ENCODE measurements at regions not wholly inside any gene's neighbourhood (a gene's known extent, or its start where the extent isn't known, plus 50 kb on each side); places are given as distances from the start of the nearest gene placed in this dataset.

DNA sequence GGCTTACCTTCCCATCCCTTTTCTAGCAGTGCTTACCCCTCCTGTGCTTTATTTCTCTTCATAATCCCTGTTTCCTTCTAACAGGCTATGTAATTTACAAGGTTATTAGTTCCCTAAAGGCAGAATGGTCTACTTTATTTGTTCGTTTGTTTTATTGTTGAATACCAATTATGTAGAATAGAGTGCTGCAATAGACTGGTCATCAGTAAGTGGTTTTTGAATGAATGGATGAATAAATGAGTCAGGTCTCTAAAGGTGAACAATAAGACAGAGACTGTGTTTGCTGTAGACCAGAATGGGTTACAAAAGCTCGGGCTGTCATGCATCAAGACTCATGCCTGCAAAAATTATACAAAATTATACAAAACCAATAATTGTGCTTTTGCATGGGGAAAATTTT is 332.0 kb downstream of the IRS1 start:
- Histone ChIP-seq H3K36me3 (ENCODE audit: insufficient read depth, low read length) (no peaks in the 10 kb centered on the region), H3K27ac (ENCODE audit: low read depth in 1 of 2, low read length in 2 of 2) (no peak overlapping the region), H3K9me3 (ENCODE audit: control insufficient read depth in 1 of 2, insufficient read depth in 1 of 2, low read length in 2 of 2) (peaks cover 0 to 4% of the 10 kb centered on the region in 2 experiments), H3K4me3 (ENCODE audit: low read length) (no peak overlapping the region), H3K4me1 (ENCODE audit: insufficient read depth, low read length) (no peaks in the 10 kb centered on the region), H3K27me3 (ENCODE audit: control insufficient read depth in 1 of 2, insufficient read depth in 2 of 2, low read length in 2 of 2) (no peaks in the 10 kb centered on the region)
- TF ChIP-seq, protein P1, sequence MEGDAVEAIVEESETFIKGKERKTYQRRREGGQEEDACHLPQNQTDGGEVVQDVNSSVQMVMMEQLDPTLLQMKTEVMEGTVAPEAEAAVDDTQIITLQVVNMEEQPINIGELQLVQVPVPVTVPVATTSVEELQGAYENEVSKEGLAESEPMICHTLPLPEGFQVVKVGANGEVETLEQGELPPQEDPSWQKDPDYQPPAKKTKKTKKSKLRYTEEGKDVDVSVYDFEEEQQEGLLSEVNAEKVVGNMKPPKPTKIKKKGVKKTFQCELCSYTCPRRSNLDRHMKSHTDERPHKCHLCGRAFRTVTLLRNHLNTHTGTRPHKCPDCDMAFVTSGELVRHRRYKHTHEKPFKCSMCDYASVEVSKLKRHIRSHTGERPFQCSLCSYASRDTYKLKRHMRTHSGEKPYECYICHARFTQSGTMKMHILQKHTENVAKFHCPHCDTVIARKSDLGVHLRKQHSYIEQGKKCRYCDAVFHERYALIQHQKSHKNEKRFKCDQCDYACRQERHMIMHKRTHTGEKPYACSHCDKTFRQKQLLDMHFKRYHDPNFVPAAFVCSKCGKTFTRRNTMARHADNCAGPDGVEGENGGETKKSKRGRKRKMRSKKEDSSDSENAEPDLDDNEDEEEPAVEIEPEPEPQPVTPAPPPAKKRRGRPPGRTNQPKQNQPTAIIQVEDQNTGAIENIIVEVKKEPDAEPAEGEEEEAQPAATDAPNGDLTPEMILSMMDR (IDR thresholded peaks at IDR 0.05): no peak
- ChIA-PET POLR2A (no interaction called here), CTCF (no interaction called here)
- Mint-ChIP-seq H3K27ac (no peak overlapping the region), H3K27me3 (no peaks in the 10 kb centered on the region), H3K4me3 (no peak overlapping the region), H3K4me1 (ENCODE audit: low read depth) (no peaks in the 10 kb centered on the region), H3K36me3 (ENCODE audit: low read depth) (no peaks in the 10 kb centered on the region), H3K9me3 (no peaks in the 10 kb centered on the region)
- ATAC-seq (ENCODE audit: poor library complexity): no peak
- no peak for DNase-seq
- intact Hi-C loops (cut with DNase I, micrococcal nuclease): no loop called here

DNA sequence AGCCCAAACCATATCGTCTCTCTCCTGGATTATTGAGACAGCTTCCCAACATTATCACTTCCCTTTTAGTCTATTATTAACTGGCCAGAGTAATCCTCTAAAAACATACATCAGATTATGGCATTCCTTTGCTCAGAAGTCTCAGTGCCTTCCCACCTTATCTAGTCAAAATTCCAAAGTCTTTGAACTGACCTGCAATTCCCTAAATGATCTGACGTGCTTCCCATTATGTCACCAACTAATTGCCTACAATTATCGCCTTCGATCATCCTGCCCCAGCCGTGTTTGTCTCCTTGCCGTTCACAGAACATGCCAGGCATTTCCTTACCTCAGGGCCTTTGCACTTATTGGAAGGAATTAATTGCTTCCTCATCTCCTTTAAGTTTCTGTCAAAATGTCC is 332.4 kb downstream of the IRS1 start:
- POLR2A ChIA-PET: no interaction called here
- H3K27me3 Mint-ChIP-seq: no peaks in the 10 kb centered on the region

DNA sequence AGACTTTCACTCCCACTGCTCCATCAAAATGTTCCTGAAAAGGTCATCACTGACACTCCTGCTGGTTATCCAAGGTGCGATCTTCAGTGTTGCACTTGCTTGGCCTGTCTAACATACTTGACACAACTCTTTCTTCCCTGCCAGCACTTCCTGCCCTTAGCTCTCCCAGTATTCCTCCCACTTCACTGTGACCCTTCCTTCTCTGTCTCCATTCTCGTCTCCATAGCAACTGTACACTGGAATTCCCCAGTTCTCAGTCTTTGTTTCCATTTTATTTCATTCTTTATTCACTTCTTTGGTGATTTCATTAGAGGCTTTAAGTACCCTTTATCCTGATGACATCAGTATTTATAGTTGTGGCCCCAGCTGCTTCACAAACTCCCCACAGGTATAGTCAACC is 333.0 kb downstream of the IRS1 start:
- H3K9me3 ChIP-seq (ENCODE audit: control insufficient read depth in 1 of 2, insufficient read depth in 1 of 2, low read length in 2 of 2): peaks cover 0 to 7% of the 10 kb centered on the region in 2 experiments
- H3K27me3 ChIP-seq (ENCODE audit: control insufficient read depth in 1 of 2, insufficient read depth in 2 of 2, low read length in 2 of 2): no peaks in the 10 kb centered on the region
- Mint-ChIP-seq H3K4me3 (no peak overlapping the region), H3K27me3 (no peaks in the 10 kb centered on the region), H3K4me1 (ENCODE audit: low read depth) (no peaks in the 10 kb centered on the region), H3K9me3 (peaks cover 4% of the 10 kb centered on the region), H3K27ac (no peak overlapping the region), H3K36me3 (ENCODE audit: low read depth) (no peaks in the 10 kb centered on the region)
- H3K36me3 ChIP-seq (ENCODE audit: insufficient read depth, low read length): no peaks in the 10 kb centered on the region
- intact Hi-C loops (cut with DNase I, micrococcal nuclease): no loop called here
- H3K4me1 ChIP-seq (ENCODE audit: insufficient read depth, low read length): no peaks in the 10 kb centered on the region
- TF ChIP-seq, protein P1 (IDR thresholded peaks at IDR 0.05): no peak
- DNase-seq: no peak
- POLR2A ChIA-PET: no interaction called here
- no peak overlapping the region for H3K27ac ChIP-seq (ENCODE audit: low read depth in 1 of 2, low read length in 2 of 2)
- H3K4me3 ChIP-seq (ENCODE audit: low read length): no peak overlapping the region
- ATAC-seq (ENCODE audit: poor library complexity): no peak
- CTCF ChIA-PET: no interaction called here

More for the DNA sequence above, 332.4 kb downstream of the IRS1 start:
- Histone ChIP-seq H3K9me3 (ENCODE audit: control insufficient read depth in 1 of 2, insufficient read depth in 1 of 2, low read length in 2 of 2) (peaks cover 0 to 5% of the 10 kb centered on the region in 2 experiments), H3K4me1 (ENCODE audit: insufficient read depth, low read length) (no peaks in the 10 kb centered on the region), H3K36me3 (ENCODE audit: insufficient read depth, low read length) (no peaks in the 10 kb centered on the region), H3K27ac (ENCODE audit: low read depth in 1 of 2, low read length in 2 of 2) (no peak overlapping the region), H3K27me3 (ENCODE audit: control insufficient read depth in 1 of 2, insufficient read depth in 2 of 2, low read length in 2 of 2) (no peaks in the 10 kb centered on the region), H3K4me3 (ENCODE audit: low read length) (no peak overlapping the region)
- H3K4me3 Mint-ChIP-seq: no peak overlapping the region
- intact Hi-C loops (cut with DNase I, micrococcal nuclease): no loop called here
- peaks cover 2% of the 10 kb centered on the region for H3K9me3 Mint-ChIP-seq
- no peaks in the 10 kb centered on the region for H3K36me3 Mint-ChIP-seq (ENCODE audit: low read depth)
- no peaks in the 10 kb centered on the region for H3K4me1 Mint-ChIP-seq (ENCODE audit: low read depth)
- ATAC-seq (ENCODE audit: poor library complexity) (no peak), DNase-seq (no peak)
- H3K27ac Mint-ChIP-seq: no peak overlapping the region
- CTCF ChIA-PET: no interaction called here
- TF ChIP-seq, protein P1 (IDR thresholded peaks at IDR 0.05): no peak
